ENCODE measurements at regions not wholly inside any gene's neighbourhood (a gene's known extent, or its start where the extent isn't known, plus 50 kb on each side); places are given as distances from the start of the nearest gene placed in this dataset.
"Not testable (repeated sequence)": the region's sequence is repeated elsewhere in the genome, so short reads cannot be mapped to it uniquely, and the experiment has no call there.

DNA sequence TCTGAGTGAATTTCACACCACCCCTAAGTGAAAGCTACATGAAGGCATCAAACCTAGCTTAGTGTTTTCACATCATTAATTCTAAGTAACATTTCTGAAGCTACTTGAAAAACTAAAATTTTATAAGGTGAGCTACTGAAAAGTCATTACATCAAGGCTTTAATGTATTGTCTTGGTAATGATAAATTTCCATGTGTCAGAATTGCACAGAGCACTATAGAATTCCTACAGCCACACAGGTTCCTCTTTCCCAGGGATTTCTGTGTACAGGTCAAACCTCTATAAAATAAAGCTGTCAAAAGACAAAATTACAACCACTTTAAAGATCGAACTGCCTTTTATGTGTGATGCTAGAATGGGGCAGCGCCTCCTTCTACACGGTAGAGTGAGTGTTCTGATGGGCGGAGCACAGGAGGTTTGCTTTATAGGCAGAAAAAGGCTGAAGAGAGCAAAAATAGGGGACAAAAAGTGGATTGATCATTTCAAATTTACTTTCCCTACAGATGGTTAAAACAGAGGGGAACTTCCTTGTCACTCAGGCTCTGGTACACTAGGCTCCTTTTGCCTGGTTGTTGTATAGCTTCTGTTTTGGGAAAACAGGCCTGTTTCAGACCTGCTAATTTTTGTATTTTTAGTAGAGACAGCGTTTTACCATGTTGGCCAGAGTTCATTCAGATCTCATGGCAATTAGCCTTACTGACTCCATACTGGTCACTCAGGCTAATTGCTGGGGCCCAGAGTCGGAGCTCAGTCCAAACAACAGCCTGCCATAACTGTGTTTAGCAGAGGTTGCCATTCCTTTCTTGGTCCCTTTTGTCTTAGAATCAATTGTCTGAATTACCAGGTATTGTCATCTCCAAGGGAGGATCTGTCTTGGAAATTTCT is 102.5 kb upstream of the BASP1 start:
- TF ChIP-seq POLR2A (IDR thresholded peaks at IDR 0.05; ENCODE audit: low read depth, low read length) = no peak
- no peak for FAIRE-seq

GRCh38 chr5:17115855-17116254 is 101.6 kb upstream of the BASP1 start:
- no peak for TF ChIP-seq POLR2A (IDR thresholded peaks at IDR 0.05; ENCODE audit: low read depth, low read length)
- DNase-seq (ENCODE audit: insufficient read length, low spot score) (no peak), FAIRE-seq (no peak)

More for the DNA sequence above, 102.5 kb upstream of the BASP1 start:
- DNase-seq (ENCODE audit: insufficient read length, low spot score) = no peak

DNA sequence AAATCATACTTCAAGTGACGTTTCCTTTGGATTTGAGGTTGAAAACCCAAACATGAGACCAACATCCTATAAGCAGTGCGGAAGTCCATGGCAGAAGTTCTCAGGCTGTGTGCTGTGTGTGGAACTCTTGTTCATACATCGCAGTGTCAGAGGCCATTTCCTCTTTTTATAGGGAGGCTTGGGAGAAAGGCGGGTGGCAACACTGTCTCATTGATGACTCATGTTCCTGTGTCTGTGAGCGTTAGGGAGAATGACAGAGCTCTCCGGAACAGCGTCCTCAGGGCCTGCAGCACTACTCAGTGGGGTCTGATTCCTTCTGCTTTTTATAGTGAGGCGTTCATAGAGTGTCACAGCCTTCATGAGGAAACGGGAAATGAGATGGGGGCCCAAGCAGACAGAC is 98.8 kb upstream of the BASP1 start:
- FAIRE-seq (peak; percentile 93), DNase-seq (ENCODE audit: insufficient read length, low spot score) (peak; percentile 92)
- TF ChIP-seq POLR2A (IDR thresholded peaks at IDR 0.05; ENCODE audit: low read depth, low read length) = no peak

DNA sequence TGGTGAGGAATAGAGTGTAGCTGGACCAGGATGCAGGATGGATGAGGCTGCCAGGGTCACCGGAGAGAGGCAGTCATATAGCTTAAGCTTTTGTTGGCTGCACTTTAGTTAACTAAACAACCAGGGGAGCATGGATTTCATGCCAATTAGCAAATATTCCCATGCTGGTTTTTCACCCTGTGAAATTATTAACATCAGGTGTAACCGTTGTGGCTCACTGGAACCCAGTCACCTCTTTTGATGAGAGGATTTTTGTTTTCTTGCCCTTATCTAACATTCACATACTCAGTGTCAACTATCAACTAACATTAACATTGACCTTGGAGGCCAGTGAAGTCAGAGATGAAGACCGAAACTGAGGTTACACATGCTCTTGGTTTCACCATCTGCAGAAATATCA is 97.2 kb upstream of the BASP1 start:
- TF ChIP-seq POLR2A (IDR thresholded peaks at IDR 0.05; ENCODE audit: low read depth, low read length) = no peak
- FAIRE-seq = no peak

GRCh38 chr5:17121776-17122175 is 95.7 kb upstream of the BASP1 start:
- DNase-seq (ENCODE audit: insufficient read length, low spot score) (no peak), FAIRE-seq (no peak)
- no peak for TF ChIP-seq POLR2A (IDR thresholded peaks at IDR 0.05; ENCODE audit: low read depth, low read length)

More for the DNA sequence above, 97.2 kb upstream of the BASP1 start:
- DNase-seq (ENCODE audit: insufficient read length, low spot score) = no peak

DNA sequence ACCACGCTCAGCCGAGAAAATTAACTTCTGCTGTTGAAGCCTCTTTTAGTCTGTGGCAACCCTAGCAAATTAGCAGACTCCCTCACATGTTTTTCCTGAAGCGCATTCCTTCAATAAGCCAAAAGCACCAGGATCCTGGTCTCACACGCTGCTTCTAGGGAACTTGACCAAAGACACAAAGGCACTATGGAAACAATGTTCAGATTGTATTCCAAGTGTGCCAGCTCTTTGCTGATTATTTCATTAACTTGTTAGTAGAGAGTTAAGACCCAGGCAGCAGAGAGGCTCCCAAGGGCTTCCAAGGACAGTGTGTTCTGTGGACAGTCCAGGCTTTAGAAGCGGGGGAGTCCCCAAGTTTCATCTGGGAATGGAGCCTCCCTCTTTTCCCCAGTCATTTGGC is 94.4 kb upstream of the BASP1 start:
- FAIRE-seq = no peak
- TF ChIP-seq POLR2A (IDR thresholded peaks at IDR 0.05; ENCODE audit: low read depth, low read length) = no peak
- no peak for DNase-seq (ENCODE audit: insufficient read length, low spot score)

GRCh38 chr5:17123773-17124172 is 93.7 kb upstream of the BASP1 start:
- DNase-seq (ENCODE audit: insufficient read length, low spot score); FAIRE-seq: not testable (repeated sequence)

GRCh38 chr5:17127743-17128231 is 89.6 kb upstream of the BASP1 start:
- DNase-seq (ENCODE audit: insufficient read length, low spot score) (peak; percentile 78), FAIRE-seq (no peak)
- no peak for TF ChIP-seq POLR2A (IDR thresholded peaks at IDR 0.05; ENCODE audit: low read depth, low read length)

- no peak for TF ChIP-seq POLR2A (IDR thresholded peaks at IDR 0.05; ENCODE audit: low read depth, low read length)
- DNase-seq (ENCODE audit: insufficient read length, low spot score) (no peak), FAIRE-seq (no peak)
Observed at GRCh38 chr5:17129093-17129849, 88.2 kb upstream of the BASP1 start.

- not testable (repeated sequence) for FAIRE-seq; DNase-seq (ENCODE audit: insufficient read length, low spot score)
Observed at GRCh38 chr5:17130302-17130701, 87.1 kb upstream of the BASP1 start.

GRCh38 chr5:17132444-17133083 is 84.9 kb upstream of the BASP1 start:
- peak; percentile 30 for DNase-seq (ENCODE audit: insufficient read length, low spot score)
- no peak for TF ChIP-seq POLR2A (IDR thresholded peaks at IDR 0.05; ENCODE audit: low read depth, low read length)

GRCh38 chr5:17135050-17135449 is 82.4 kb upstream of the BASP1 start:
- DNase-seq (ENCODE audit: insufficient read length, low spot score) = no peak
- no peak for FAIRE-seq

More at GRCh38 chr5:17132444-17133083, 84.9 kb upstream of the BASP1 start:
- no peak for FAIRE-seq

GRCh38 chr5:17143335-17143734 is 74.1 kb upstream of the BASP1 start:
- TF ChIP-seq POLR2A (IDR thresholded peaks at IDR 0.05; ENCODE audit: low read depth, low read length) = no peak
- no peak for FAIRE-seq

More at GRCh38 chr5:17135050-17135449, 82.4 kb upstream of the BASP1 start:
- no peak for TF ChIP-seq POLR2A (IDR thresholded peaks at IDR 0.05; ENCODE audit: low read depth, low read length)

DNA sequence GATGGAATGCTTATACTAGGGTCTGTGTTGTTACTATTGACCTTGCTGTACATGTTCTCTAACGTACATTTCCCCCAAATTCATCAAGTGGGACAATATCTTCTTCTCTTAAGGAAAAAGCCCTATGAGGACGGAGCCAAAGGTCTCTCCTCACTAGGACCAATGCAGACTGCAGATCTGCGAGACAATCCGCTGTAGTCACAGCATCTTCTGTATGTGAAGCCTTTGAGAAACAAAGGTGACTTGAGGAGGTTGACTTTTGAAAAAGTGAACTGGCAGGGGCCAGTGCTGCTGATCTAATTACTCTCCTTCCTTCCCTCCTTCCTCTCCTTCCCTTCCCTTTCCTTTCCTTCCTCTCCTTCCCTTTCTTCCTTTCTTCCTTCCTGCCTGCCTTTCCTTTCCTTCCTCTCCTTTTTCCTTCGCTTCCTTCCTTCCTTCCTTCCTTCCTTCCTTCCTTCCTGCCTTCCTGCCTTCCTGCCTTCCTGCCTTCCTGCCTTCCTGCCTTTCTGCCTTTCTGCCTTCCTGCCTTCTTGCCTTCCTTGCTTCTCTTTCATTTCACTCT is 71.1 kb upstream of the BASP1 start:
- TF ChIP-seq POLR2A (IDR thresholded peaks at IDR 0.05; ENCODE audit: low read depth, low read length) = no peak
- FAIRE-seq (no peak), DNase-seq (ENCODE audit: insufficient read length, low spot score) (no peak)

More at GRCh38 chr5:17143335-17143734, 74.1 kb upstream of the BASP1 start:
- no peak for DNase-seq (ENCODE audit: insufficient read length, low spot score)

All from H54 (cell line).